ENCODE measurements at regions not wholly inside any gene's neighbourhood (a gene's known extent, or its start where the extent isn't known, plus 50 kb on each side); places are given as distances from the start of the nearest gene placed in this dataset.

- TF ChIP-seq CTCF (IDR thresholded peaks at IDR 0.05; ENCODE audit: low read depth, low read length) = no peak
- peak; percentile 20 to 38 for DNase-seq (ENCODE audit: low read depth in 2 of 2)
- H3K4me3 ChIP-seq (replicated peaks in 1 of 2; ENCODE audit: low read depth in 2 of 2, low read length in 2 of 2) = no peak overlapping the region
Measured at GRCh38 chr10:124267231-124267885, 151.4 kb downstream of the OAT start.

GRCh38 chr10:124266468-124267230, 152.1 kb downstream of the OAT start:
- TF ChIP-seq CTCF (IDR thresholded peaks at IDR 0.05; ENCODE audit: low read depth, low read length) = no peak
- no peak overlapping the region for H3K4me3 ChIP-seq (replicated peaks in 1 of 2; ENCODE audit: low read depth in 2 of 2, low read length in 2 of 2)
- peak in 1 of 2 donors; percentile 53 for DNase-seq (ENCODE audit: low read depth in 2 of 2)

GRCh38 chr10:124265776-124266467, 152.8 kb downstream of the OAT start:
- no peak for TF ChIP-seq CTCF (IDR thresholded peaks at IDR 0.05; ENCODE audit: low read depth, low read length)
- no peak for DNase-seq (ENCODE audit: low read depth in 2 of 2)
- no peak overlapping the region for H3K4me3 ChIP-seq (replicated peaks in 1 of 2; ENCODE audit: low read depth in 2 of 2, low read length in 2 of 2)

- no peak overlapping the region for H3K4me3 ChIP-seq (replicated peaks in 1 of 2; ENCODE audit: low read depth in 2 of 2, low read length in 2 of 2)
- no peak for TF ChIP-seq CTCF (IDR thresholded peaks at IDR 0.05; ENCODE audit: low read depth, low read length)
- DNase-seq (ENCODE audit: low read depth in 2 of 2) = no peak
Measured at GRCh38 chr10:124265391-124265745, 153.4 kb downstream of the OAT start.

GRCh38 chr10:124264711-124265390, 153.9 kb downstream of the OAT start:
- TF ChIP-seq CTCF (IDR thresholded peaks at IDR 0.05; ENCODE audit: low read depth, low read length) = no peak
- no peak for DNase-seq (ENCODE audit: low read depth in 2 of 2)
- no peak overlapping the region for H3K4me3 ChIP-seq (replicated peaks in 1 of 2; ENCODE audit: low read depth in 2 of 2, low read length in 2 of 2)

GRCh38 chr10:124264271-124264670, 154.5 kb downstream of the OAT start:
- no peak overlapping the region for H3K4me3 ChIP-seq (replicated peaks in 1 of 2; ENCODE audit: low read depth in 2 of 2, low read length in 2 of 2)
- no peak for DNase-seq (ENCODE audit: low read depth in 2 of 2)
- no peak for TF ChIP-seq CTCF (IDR thresholded peaks at IDR 0.05; ENCODE audit: low read depth, low read length)
